ENCODE measurements at regions not wholly inside any gene's neighbourhood (a gene's known extent, or its start where the extent isn't known, plus 50 kb on each side); places are given as distances from the start of the nearest gene placed in this dataset.

DNA sequence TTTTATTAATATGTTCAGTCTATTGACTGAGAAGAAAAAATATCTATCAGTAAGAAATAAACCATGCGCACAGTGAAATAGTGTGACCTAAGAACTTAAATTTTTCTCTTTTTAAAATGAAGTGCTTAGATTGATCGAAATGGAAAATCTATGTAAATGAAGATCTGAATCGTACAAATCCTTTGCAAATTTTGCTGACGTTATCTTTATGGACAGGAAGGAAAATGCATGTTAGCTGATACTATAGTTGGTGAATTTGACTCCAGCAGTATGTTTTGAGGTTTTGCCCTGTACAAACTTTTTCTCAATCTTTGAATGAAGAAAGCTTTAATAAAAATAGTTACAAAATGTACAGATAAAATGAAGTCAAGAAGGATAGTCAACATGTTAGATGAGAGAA is 82.9 kb downstream of the NRN1 start:
- no peak overlapping the region for H3K23ac ChIP-seq (ENCODE audit: low read depth, low read length, poor library complexity)
- H2BK12ac ChIP-seq (ENCODE audit: low read length): no peak overlapping the region
- H3K4ac ChIP-seq (ENCODE audit: low read length): no peak overlapping the region
- H3K9me3 ChIP-seq (replicated peaks in 1 of 2; ENCODE audit: control insufficient read depth in 2 of 2, insufficient read depth in 1 of 2, low read depth in 1 of 2, low read length in 2 of 2): peaks cover 0 to 1% of the 10 kb centered on the region in 2 donors
- H3K27me3 ChIP-seq (ENCODE audit: control insufficient read depth in 3 of 3, insufficient read depth in 3 of 3, low read depth in 1 of 3, low read length in 3 of 3): no peaks in the 10 kb centered on the region
- H3K9ac ChIP-seq (ENCODE audit: low read depth, low read length, poor library complexity): no peak overlapping the region
- H3K36me3 ChIP-seq (replicated peaks in 1 of 2; ENCODE audit: control insufficient read depth in 2 of 2, insufficient read depth in 2 of 2, low read length in 2 of 2): no peaks in the 10 kb centered on the region
- H3K79me1 ChIP-seq (ENCODE audit: low read depth, low read length): no peaks in the 10 kb centered on the region
- H3K14ac ChIP-seq (ENCODE audit: low read length): no peak overlapping the region
- H2BK120ac ChIP-seq (ENCODE audit: low read depth, low read length): no peak overlapping the region
- H3K27ac ChIP-seq (replicated peaks; ENCODE audit: low read length): no peak overlapping the region
- no peak overlapping the region for H4K91ac ChIP-seq (ENCODE audit: low read depth, low read length, poor library complexity)
- no peak overlapping the region for H3K4me2 ChIP-seq (ENCODE audit: insufficient read depth, low read length, poor library complexity, severe bottlenecking)
- DNase-seq (ENCODE audit: low spot score): no peak
- no peaks in the 10 kb centered on the region for H3K4me1 ChIP-seq (ENCODE audit: control insufficient read depth in 2 of 2, insufficient read depth in 1 of 2, low read depth in 1 of 2, low read length in 2 of 2)
- H3K4me3 ChIP-seq (ENCODE audit: low read length in 2 of 2): no peak overlapping the region
- H2BK15ac ChIP-seq (ENCODE audit: low read length): no peak overlapping the region
- WGBS, 2 donors (ENCODE audit: extremely low coverage in 2 of 2, insufficient read length in 2 of 2, insufficient replicate concordance in 1 of 2): no CpG with 5 or more reads among the region's 4 CpGs
- H2AK5ac ChIP-seq (ENCODE audit: low read depth, low read length): no peak overlapping the region
- H2AFZ ChIP-seq (ENCODE audit: low read length): no peak overlapping the region
- no peak overlapping the region for H2BK5ac ChIP-seq (ENCODE audit: low read length)
- H3K18ac ChIP-seq (ENCODE audit: low read length): no peak overlapping the region
- H4K8ac ChIP-seq (ENCODE audit: low read depth, low read length): no peak overlapping the region

DNA sequence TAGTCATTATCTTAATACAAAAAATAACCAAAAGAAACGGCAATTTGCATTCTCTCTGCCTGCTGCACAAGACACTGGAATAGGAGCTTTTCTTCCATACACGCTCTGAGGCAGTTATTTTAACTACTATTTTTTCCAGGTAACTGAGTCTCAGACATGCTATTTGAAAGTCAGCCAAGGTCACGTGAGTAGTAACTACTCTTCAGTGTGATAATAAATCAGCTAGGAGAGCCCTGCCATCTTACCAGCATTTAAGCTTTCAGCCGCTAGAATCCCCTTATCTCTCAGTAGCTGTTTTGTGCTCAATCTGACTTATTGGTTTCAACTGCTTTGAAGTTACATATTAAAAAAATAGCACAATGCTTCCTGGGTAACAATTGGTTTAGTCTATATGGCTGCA is 84.5 kb downstream of the NRN1 start:
- WGBS, 2 donors (ENCODE audit: extremely low coverage in 2 of 2, insufficient read length in 2 of 2, insufficient replicate concordance in 1 of 2): no CpG with 5 or more reads among the region's 4 CpGs

DNA sequence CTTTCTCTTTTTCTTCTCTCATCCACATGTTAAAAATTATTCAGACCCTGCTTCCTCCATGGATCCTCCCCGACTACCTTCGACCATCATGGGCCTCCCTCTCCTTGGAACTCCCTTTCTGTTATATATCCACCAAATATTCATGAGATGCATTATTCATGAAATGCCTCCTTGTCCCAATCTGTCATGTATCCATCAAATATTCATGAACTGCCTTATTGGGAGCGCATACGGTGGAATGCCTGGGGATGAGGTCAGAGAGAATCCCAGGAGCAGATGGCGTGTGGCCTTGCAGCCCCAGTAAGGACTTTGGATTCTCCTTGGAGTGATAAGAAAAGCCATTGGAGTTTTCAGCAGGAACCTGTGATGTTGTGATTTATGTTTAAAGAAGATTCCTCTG is 97.0 kb downstream of the NRN1 start:
- H3K36me3 ChIP-seq (replicated peaks in 1 of 2; ENCODE audit: control insufficient read depth in 2 of 2, insufficient read depth in 2 of 2, low read length in 2 of 2): no peaks in the 10 kb centered on the region
- no peak overlapping the region for H3K4me3 ChIP-seq (ENCODE audit: low read length in 2 of 2)
- H3K4me1 ChIP-seq (ENCODE audit: control insufficient read depth in 2 of 2, insufficient read depth in 1 of 2, low read depth in 1 of 2, low read length in 2 of 2): peaks cover 1 to 5% of the 10 kb centered on the region in 2 donors
- no peaks in the 10 kb centered on the region for H3K9me3 ChIP-seq (replicated peaks in 1 of 2; ENCODE audit: control insufficient read depth in 2 of 2, insufficient read depth in 1 of 2, low read depth in 1 of 2, low read length in 2 of 2)
- H3K9ac ChIP-seq (ENCODE audit: low read depth, low read length, poor library complexity): no peak overlapping the region
- no peak overlapping the region for H4K8ac ChIP-seq (ENCODE audit: low read depth, low read length)
- H3K23ac ChIP-seq (ENCODE audit: low read depth, low read length, poor library complexity): no peak overlapping the region
- no peak overlapping the region for H3K14ac ChIP-seq (ENCODE audit: low read length)
- no peaks in the 10 kb centered on the region for H3K27me3 ChIP-seq (ENCODE audit: control insufficient read depth in 3 of 3, insufficient read depth in 3 of 3, low read depth in 1 of 3, low read length in 3 of 3)
- H2AFZ ChIP-seq (ENCODE audit: low read length): no peak overlapping the region
- H2BK12ac ChIP-seq (ENCODE audit: low read length): no peak overlapping the region
- WGBS, 2 donors (ENCODE audit: extremely low coverage in 2 of 2, insufficient read length in 2 of 2, insufficient replicate concordance in 1 of 2): no CpG with 5 or more reads among the region's 5 CpGs
- H3K79me1 ChIP-seq (ENCODE audit: low read depth, low read length): no peaks in the 10 kb centered on the region
- no peak overlapping the region for H4K91ac ChIP-seq (ENCODE audit: low read depth, low read length, poor library complexity)
- H2BK120ac ChIP-seq (ENCODE audit: low read depth, low read length): no peak overlapping the region
- H2AK5ac ChIP-seq (ENCODE audit: low read depth, low read length): no peak overlapping the region
- no peak overlapping the region for H3K4me2 ChIP-seq (ENCODE audit: insufficient read depth, low read length, poor library complexity, severe bottlenecking)
- DNase-seq (ENCODE audit: low spot score): no peak
- no peak overlapping the region for H3K18ac ChIP-seq (ENCODE audit: low read length)
- H2BK15ac ChIP-seq (ENCODE audit: low read length): no peak overlapping the region
- no peak overlapping the region for H3K27ac ChIP-seq (replicated peaks; ENCODE audit: low read length)
- H2BK5ac ChIP-seq (ENCODE audit: low read length): no peak overlapping the region
- H3K4ac ChIP-seq (ENCODE audit: low read length): no peak overlapping the region

More for the DNA sequence above, 84.5 kb downstream of the NRN1 start:
- no peak overlapping the region for H3K4ac ChIP-seq (ENCODE audit: low read length)
- H4K8ac ChIP-seq (ENCODE audit: low read depth, low read length): no peak overlapping the region
- no peaks in the 10 kb centered on the region for H3K36me3 ChIP-seq (replicated peaks in 1 of 2; ENCODE audit: control insufficient read depth in 2 of 2, insufficient read depth in 2 of 2, low read length in 2 of 2)
- H3K27ac ChIP-seq (replicated peaks; ENCODE audit: low read length): no peak overlapping the region
- peaks cover 0 to 1% of the 10 kb centered on the region in 2 donors for H3K4me1 ChIP-seq (ENCODE audit: control insufficient read depth in 2 of 2, insufficient read depth in 1 of 2, low read depth in 1 of 2, low read length in 2 of 2)
- no peak overlapping the region for H2AK5ac ChIP-seq (ENCODE audit: low read depth, low read length)
- H3K9ac ChIP-seq (ENCODE audit: low read depth, low read length, poor library complexity): no peak overlapping the region
- H3K79me1 ChIP-seq (ENCODE audit: low read depth, low read length): no peaks in the 10 kb centered on the region
- H2AFZ ChIP-seq (ENCODE audit: low read length): no peak overlapping the region
- no peaks in the 10 kb centered on the region for H3K27me3 ChIP-seq (ENCODE audit: control insufficient read depth in 3 of 3, insufficient read depth in 3 of 3, low read depth in 1 of 3, low read length in 3 of 3)
- H2BK12ac ChIP-seq (ENCODE audit: low read length): no peak overlapping the region
- H2BK120ac ChIP-seq (ENCODE audit: low read depth, low read length): no peak overlapping the region
- no peak for DNase-seq (ENCODE audit: low spot score)
- H4K91ac ChIP-seq (ENCODE audit: low read depth, low read length, poor library complexity): no peak overlapping the region
- no peak overlapping the region for H3K23ac ChIP-seq (ENCODE audit: low read depth, low read length, poor library complexity)
- H3K14ac ChIP-seq (ENCODE audit: low read length): no peak overlapping the region
- no peak overlapping the region for H2BK15ac ChIP-seq (ENCODE audit: low read length)
- no peak overlapping the region for H3K18ac ChIP-seq (ENCODE audit: low read length)
- H3K9me3 ChIP-seq (replicated peaks in 1 of 2; ENCODE audit: control insufficient read depth in 2 of 2, insufficient read depth in 1 of 2, low read depth in 1 of 2, low read length in 2 of 2): peaks cover 0 to 1% of the 10 kb centered on the region in 2 donors
- no peak overlapping the region for H2BK5ac ChIP-seq (ENCODE audit: low read length)
- no peak overlapping the region for H3K4me3 ChIP-seq (ENCODE audit: low read length in 2 of 2)
- no peak overlapping the region for H3K4me2 ChIP-seq (ENCODE audit: insufficient read depth, low read length, poor library complexity, severe bottlenecking)

DNA sequence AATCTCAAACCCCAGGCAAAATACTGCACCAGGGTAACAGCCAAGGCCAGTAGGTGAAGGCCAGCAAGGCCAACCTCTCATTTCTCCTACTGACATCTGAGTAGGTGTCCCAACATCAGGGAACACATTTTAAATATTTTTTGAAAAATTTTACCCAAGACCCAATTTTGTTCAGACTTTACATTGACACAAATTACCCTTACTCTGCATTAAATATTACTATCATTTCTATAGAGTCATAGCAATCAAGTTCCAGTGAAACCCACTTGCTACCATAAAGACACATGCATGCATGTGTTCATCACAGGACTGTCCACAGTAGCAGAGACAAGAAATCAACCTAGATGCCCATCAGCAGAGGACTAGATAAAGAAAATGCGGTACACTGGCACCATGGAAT is 99.9 kb downstream of the NRN1 start:
- Histone ChIP-seq H3K27ac (replicated peaks; ENCODE audit: low read length) (no peak overlapping the region), H3K27me3 (ENCODE audit: control insufficient read depth in 3 of 3, insufficient read depth in 3 of 3, low read depth in 1 of 3, low read length in 3 of 3) (no peaks in the 10 kb centered on the region), H3K4me3 (ENCODE audit: low read length in 2 of 2) (no peak overlapping the region), H2BK15ac (ENCODE audit: low read length) (no peak overlapping the region), H3K79me1 (ENCODE audit: low read depth, low read length) (no peaks in the 10 kb centered on the region), H2AK5ac (ENCODE audit: low read depth, low read length) (no peak overlapping the region), H2BK5ac (ENCODE audit: low read length) (no peak overlapping the region), H3K14ac (ENCODE audit: low read length) (no peak overlapping the region), H3K4me2 (ENCODE audit: insufficient read depth, low read length, poor library complexity, severe bottlenecking) (no peak overlapping the region), H3K9ac (ENCODE audit: low read depth, low read length, poor library complexity) (no peak overlapping the region), H3K4me1 (ENCODE audit: control insufficient read depth in 2 of 2, insufficient read depth in 1 of 2, low read depth in 1 of 2, low read length in 2 of 2) (peaks cover 1 to 5% of the 10 kb centered on the region in 2 donors), H2AFZ (ENCODE audit: low read length) (no peak overlapping the region), H3K18ac (ENCODE audit: low read length) (no peak overlapping the region), H2BK12ac (ENCODE audit: low read length) (no peak overlapping the region), H3K4ac (ENCODE audit: low read length) (no peak overlapping the region), H4K8ac (ENCODE audit: low read depth, low read length) (no peak overlapping the region), H4K91ac (ENCODE audit: low read depth, low read length, poor library complexity) (no peak overlapping the region), H3K9me3 (replicated peaks in 1 of 2; ENCODE audit: control insufficient read depth in 2 of 2, insufficient read depth in 1 of 2, low read depth in 1 of 2, low read length in 2 of 2) (no peaks in the 10 kb centered on the region), H3K36me3 (replicated peaks in 1 of 2; ENCODE audit: control insufficient read depth in 2 of 2, insufficient read depth in 2 of 2, low read length in 2 of 2) (no peaks in the 10 kb centered on the region), H3K23ac (ENCODE audit: low read depth, low read length, poor library complexity) (no peak overlapping the region), H2BK120ac (ENCODE audit: low read depth, low read length) (no peak overlapping the region)
- no peak for DNase-seq (ENCODE audit: low spot score)
- no CpG with 5 or more reads among the region's 1 CpG for WGBS, 2 donors (ENCODE audit: extremely low coverage in 2 of 2, insufficient read length in 2 of 2, insufficient replicate concordance in 1 of 2)

Measured in neuronal stem cell (in vitro differentiated cells).